Liver (tissue), 8 donors: ENCODE measurements at regions not wholly inside any gene's neighbourhood (a gene's known extent, or its start where the extent isn't known, plus 50 kb on each side); places are given as distances from the start of the nearest gene placed in this dataset.

Source experiments
- DNase-seq: peaks from one replicate; pipeline ENCODE4 v3.0.0-alpha.2; 2017; ENCODE audit warnings: low spot score
- H3K27ac ChIP-seq, 2 donors: one replicate each; pipeline ENCODE4 v1.7.0; 2013; ENCODE audit warnings: inconsistent platforms in 2 of 2, low read length in 2 of 2, control low read depth in 1 of 2, low read depth in 1 of 2, mild to moderate bottlenecking in 1 of 2
- H3K27me3 ChIP-seq, 4 donors: one replicate each; pipeline versions ENCODE4 v1.6.1 to v1.7.0; 2013; ENCODE audit warnings: low read length in 3 of 4, inconsistent platforms in 1 of 4, mild to moderate bottlenecking in 1 of 4, moderate library complexity in 1 of 4; ENCODE audit not compliant: control insufficient read depth in 4 of 4, insufficient read depth in 4 of 4
- H3K36me3 ChIP-seq, 4 donors: one replicate each; pipeline versions ENCODE4 v1.6.1 to v1.7.0; 2013; ENCODE audit warnings: low read length in 3 of 4, mild to moderate bottlenecking in 3 of 4, low read depth in 1 of 4, moderate library complexity in 1 of 4; ENCODE audit not compliant: control insufficient read depth in 4 of 4, insufficient read depth in 3 of 4
- H3K4me1 ChIP-seq, 4 donors: one replicate each; pipeline versions ENCODE4 v1.6.1 to v1.7.0; 2013; ENCODE audit warnings: low read length in 3 of 4, mild to moderate bottlenecking in 3 of 4, moderate library complexity in 1 of 4; ENCODE audit not compliant: control insufficient read depth in 4 of 4, insufficient read depth in 4 of 4
- H3K4me3 ChIP-seq, 3 donors: one replicate each; pipeline versions ENCODE4 v1.6.1 to v1.7.0; 2013; ENCODE audit warnings: low read length in 3 of 3, control low read depth in 1 of 3, low read depth in 1 of 3, mild to moderate bottlenecking in 1 of 3
- H3K9ac ChIP-seq, 2 donors: one replicate each; pipeline ENCODE4 v1.7.0; 2013; ENCODE audit warnings: low read length in 2 of 2, mild to moderate bottlenecking in 2 of 2, moderate library complexity in 2 of 2, control low read depth in 1 of 2, low read depth in 1 of 2
- H3K9me3 ChIP-seq, 4 donors: one replicate each; pipeline versions ENCODE4 v1.6.1 to v1.7.0; 2013; ENCODE audit warnings: low read length in 3 of 4; ENCODE audit not compliant: control insufficient read depth in 4 of 4
- EGR1 ChIP-seq, 2 donors: IDR thresholded peaks; 2 replicates each; pipeline ENCODE4 v1.6.1; 2016 to 2018; ENCODE audit warnings: antibody characterized with exemption in 2 of 2, low read depth in 2 of 2
- FOXA1 ChIP-seq: IDR thresholded peaks from 2 replicates; pipeline ENCODE4 v1.6.1; 2016; ENCODE audit warnings: antibody characterized with exemption
- FOXA2 ChIP-seq: IDR thresholded peaks from 2 replicates; pipeline ENCODE4 v1.6.1; 2016; ENCODE audit warnings: antibody characterized with exemption
- GABPA ChIP-seq, 2 donors: IDR thresholded peaks in 1 of 2; conservative IDR thresholded peaks in 1 of 2; 2 replicates each; pipeline ENCODE4 v1.6.1; 2016; ENCODE audit warnings: antibody characterized with exemption in 2 of 2, mild to moderate bottlenecking in 1 of 2, moderate library complexity in 1 of 2
- HNF4G ChIP-seq: IDR thresholded peaks from 2 replicates; pipeline ENCODE4 v1.6.1; 2016; ENCODE audit warnings: antibody characterized with exemption
- JUND ChIP-seq, 2 donors: IDR thresholded peaks; 2 replicates each; pipeline ENCODE4 v1.6.1; 2016; ENCODE audit warnings: antibody characterized with exemption in 2 of 2
- NR2F2 ChIP-seq: IDR thresholded peaks from 2 replicates; pipeline ENCODE4 v1.6.1; 2016; ENCODE audit warnings: antibody characterized with exemption
- RAD21 ChIP-seq, 2 donors: IDR thresholded peaks; 2 replicates each; pipeline ENCODE4 v1.6.1; 2016; ENCODE audit warnings: antibody characterized with exemption in 2 of 2, mild to moderate bottlenecking in 2 of 2
- RXRA ChIP-seq, 2 donors: IDR thresholded peaks; 2 replicates each; pipeline ENCODE4 v1.6.1; 2017 to 2018; ENCODE audit warnings: antibody characterized with exemption in 2 of 2, mild to moderate bottlenecking in 1 of 2
- SP1 ChIP-seq: IDR thresholded peaks from 2 replicates; pipeline ENCODE4 v1.6.1; 2018; ENCODE audit warnings: antibody characterized with exemption, mild to moderate bottlenecking
- TAF1 ChIP-seq: conservative IDR thresholded peaks from 2 replicates; pipeline ENCODE4 v1.6.1; 2016; ENCODE audit warnings: antibody characterized with exemption, mild to moderate bottlenecking
- WGBS: extraction: QIAGEN DNeasy Blood & Tissue Kit; methylation state at CpG from one replicate; pipeline ENCODE4 v1.1.7; 2013; 5-methylcytosine and 5-hydroxymethylcytosine counted together
- TF ChIP-seq, protein P1 (sequence below): IDR thresholded peaks from 2 replicates; pipeline ENCODE4 v1.6.1; 2016; ENCODE audit warnings: antibody characterized with exemption, mild to moderate bottlenecking
- TF ChIP-seq, protein P2 (sequence below): IDR thresholded peaks from 2 replicates; pipeline ENCODE4 v1.6.1; 2016; ENCODE audit warnings: antibody characterized with exemption
- TF ChIP-seq, protein P3 (sequence below): IDR thresholded peaks from 2 replicates; pipeline ENCODE4 v1.6.1; 2016; ENCODE audit warnings: antibody characterized with exemption
- TF ChIP-seq, protein P4 (sequence below): fragments of 150-350 bp; IDR thresholded peaks from 2 replicates; pipeline ENCODE4 v1.5.1; 2017; ENCODE audit warnings: improper control_type of control experiment, low read depth, low read length; ENCODE audit not compliant: missing input control
- TF ChIP-seq, protein P5 (sequence below): IDR thresholded peaks from 2 replicates; pipeline ENCODE4 v1.6.1; 2016; ENCODE audit warnings: antibody characterized with exemption
- donor health status: healthy.
- donor health status: healthy.
- donor health status: healthy.
- donor health status: healthy.
- donor health status: healthy.

DNA sequence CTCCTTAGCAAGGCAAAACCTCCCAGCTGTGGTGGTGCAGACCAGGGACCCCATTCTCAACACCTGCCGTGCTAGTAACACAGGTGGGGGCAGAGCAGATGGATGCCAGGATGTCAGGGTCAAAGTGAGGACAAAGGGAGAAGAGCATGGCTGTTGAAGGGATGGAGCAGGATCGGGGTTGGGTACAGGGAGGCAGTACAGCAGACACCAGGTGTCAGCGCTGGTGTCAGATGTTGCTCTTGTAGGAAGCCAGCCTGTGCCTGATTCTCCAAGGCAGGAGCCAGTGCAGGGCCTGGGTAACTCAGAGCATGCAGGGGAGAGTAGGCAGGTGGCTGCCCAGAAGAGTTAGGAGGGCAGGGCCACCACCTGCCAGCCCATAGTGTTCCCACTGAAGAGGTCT, 222.1 kb upstream of the SPRED2 start:
- H3K4me1 ChIP-seq: no peaks in the 10 kb centered on the region
- no peak for TF ChIP-seq GABPA (IDR thresholded peaks at IDR 0.05 in 1 of 2, conservative IDR thresholded peaks at IDR 0.05 in 1 of 2)
- no peak for TF ChIP-seq SP1
- TF ChIP-seq TAF1: no peak
- no peak for TF ChIP-seq JUND (IDR thresholded peaks at IDR 0.05)
- TF ChIP-seq EGR1 (IDR thresholded peaks at IDR 0.05; ENCODE audit: low read depth in 2 of 2): no peak
- TF ChIP-seq RXRA (IDR thresholded peaks at IDR 0.05): no peak
- TF ChIP-seq, protein P1, sequence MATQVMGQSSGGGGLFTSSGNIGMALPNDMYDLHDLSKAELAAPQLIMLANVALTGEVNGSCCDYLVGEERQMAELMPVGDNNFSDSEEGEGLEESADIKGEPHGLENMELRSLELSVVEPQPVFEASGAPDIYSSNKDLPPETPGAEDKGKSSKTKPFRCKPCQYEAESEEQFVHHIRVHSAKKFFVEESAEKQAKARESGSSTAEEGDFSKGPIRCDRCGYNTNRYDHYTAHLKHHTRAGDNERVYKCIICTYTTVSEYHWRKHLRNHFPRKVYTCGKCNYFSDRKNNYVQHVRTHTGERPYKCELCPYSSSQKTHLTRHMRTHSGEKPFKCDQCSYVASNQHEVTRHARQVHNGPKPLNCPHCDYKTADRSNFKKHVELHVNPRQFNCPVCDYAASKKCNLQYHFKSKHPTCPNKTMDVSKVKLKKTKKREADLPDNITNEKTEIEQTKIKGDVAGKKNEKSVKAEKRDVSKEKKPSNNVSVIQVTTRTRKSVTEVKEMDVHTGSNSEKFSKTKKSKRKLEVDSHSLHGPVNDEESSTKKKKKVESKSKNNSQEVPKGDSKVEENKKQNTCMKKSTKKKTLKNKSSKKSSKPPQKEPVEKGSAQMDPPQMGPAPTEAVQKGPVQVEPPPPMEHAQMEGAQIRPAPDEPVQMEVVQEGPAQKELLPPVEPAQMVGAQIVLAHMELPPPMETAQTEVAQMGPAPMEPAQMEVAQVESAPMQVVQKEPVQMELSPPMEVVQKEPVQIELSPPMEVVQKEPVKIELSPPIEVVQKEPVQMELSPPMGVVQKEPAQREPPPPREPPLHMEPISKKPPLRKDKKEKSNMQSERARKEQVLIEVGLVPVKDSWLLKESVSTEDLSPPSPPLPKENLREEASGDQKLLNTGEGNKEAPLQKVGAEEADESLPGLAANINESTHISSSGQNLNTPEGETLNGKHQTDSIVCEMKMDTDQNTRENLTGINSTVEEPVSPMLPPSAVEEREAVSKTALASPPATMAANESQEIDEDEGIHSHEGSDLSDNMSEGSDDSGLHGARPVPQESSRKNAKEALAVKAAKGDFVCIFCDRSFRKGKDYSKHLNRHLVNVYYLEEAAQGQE: no peak
- no peak for TF ChIP-seq NR2F2
- no peak for TF ChIP-seq FOXA2
- TF ChIP-seq HNF4G: no peak
- no peak for TF ChIP-seq FOXA1
- TF ChIP-seq, protein P2, sequence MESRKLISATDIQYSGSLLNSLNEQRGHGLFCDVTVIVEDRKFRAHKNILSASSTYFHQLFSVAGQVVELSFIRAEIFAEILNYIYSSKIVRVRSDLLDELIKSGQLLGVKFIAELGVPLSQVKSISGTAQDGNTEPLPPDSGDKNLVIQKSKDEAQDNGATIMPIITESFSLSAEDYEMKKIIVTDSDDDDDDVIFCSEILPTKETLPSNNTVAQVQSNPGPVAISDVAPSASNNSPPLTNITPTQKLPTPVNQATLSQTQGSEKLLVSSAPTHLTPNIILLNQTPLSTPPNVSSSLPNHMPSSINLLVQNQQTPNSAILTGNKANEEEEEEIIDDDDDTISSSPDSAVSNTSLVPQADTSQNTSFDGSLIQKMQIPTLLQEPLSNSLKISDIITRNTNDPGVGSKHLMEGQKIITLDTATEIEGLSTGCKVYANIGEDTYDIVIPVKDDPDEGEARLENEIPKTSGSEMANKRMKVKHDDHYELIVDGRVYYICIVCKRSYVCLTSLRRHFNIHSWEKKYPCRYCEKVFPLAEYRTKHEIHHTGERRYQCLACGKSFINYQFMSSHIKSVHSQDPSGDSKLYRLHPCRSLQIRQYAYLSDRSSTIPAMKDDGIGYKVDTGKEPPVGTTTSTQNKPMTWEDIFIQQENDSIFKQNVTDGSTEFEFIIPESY: no peak
- peaks cover 0 to 3% (median 0%) of the 10 kb centered on the region in 4 donors for H3K27me3 ChIP-seq
- WGBS: 89% methylated on average over 3 of the region's 3 CpGs
- no peaks in the 10 kb centered on the region for H3K9me3 ChIP-seq
- no peak overlapping the region for H3K4me3 ChIP-seq
- no peak overlapping the region for H3K9ac ChIP-seq
- DNase-seq: no peak
- H3K36me3 ChIP-seq: no peaks in the 10 kb centered on the region
- H3K27ac ChIP-seq: no peak overlapping the region

DNA sequence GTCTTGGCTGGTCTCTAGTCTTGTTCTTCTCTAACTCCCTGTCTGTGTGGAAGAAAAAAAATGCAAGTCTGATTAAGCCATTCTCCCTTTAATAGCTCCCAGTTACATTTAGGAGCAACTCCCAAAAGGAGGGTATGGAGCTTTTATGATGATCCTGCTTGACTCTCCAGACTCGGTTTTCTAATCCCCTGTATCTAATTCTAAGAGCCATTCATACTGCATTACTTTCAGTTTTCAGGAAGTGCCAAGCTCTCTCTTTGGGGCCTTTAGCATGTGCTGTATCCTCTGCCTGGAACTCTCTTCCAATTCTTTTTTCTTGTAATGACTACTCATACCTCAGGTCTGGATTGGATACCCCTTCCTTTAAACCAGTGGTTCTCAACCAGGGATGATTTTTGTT, 219.7 kb upstream of the SPRED2 start:
- DNase-seq: no peak
- no peak overlapping the region for H3K4me3 ChIP-seq
- TF ChIP-seq FOXA1: no peak
- no peak for TF ChIP-seq NR2F2
- TF ChIP-seq, protein P3, sequence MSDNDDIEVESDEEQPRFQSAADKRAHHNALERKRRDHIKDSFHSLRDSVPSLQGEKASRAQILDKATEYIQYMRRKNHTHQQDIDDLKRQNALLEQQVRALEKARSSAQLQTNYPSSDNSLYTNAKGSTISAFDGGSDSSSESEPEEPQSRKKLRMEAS: no peak
- TF ChIP-seq, protein P4, sequence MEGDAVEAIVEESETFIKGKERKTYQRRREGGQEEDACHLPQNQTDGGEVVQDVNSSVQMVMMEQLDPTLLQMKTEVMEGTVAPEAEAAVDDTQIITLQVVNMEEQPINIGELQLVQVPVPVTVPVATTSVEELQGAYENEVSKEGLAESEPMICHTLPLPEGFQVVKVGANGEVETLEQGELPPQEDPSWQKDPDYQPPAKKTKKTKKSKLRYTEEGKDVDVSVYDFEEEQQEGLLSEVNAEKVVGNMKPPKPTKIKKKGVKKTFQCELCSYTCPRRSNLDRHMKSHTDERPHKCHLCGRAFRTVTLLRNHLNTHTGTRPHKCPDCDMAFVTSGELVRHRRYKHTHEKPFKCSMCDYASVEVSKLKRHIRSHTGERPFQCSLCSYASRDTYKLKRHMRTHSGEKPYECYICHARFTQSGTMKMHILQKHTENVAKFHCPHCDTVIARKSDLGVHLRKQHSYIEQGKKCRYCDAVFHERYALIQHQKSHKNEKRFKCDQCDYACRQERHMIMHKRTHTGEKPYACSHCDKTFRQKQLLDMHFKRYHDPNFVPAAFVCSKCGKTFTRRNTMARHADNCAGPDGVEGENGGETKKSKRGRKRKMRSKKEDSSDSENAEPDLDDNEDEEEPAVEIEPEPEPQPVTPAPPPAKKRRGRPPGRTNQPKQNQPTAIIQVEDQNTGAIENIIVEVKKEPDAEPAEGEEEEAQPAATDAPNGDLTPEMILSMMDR: no peak
- TF ChIP-seq, protein P2: no peak
- TF ChIP-seq, protein P1: no peak
- TF ChIP-seq RAD21 (IDR thresholded peaks at IDR 0.05): no peak
- TF ChIP-seq HNF4G: no peak
- no peak for TF ChIP-seq FOXA2
- no peak for TF ChIP-seq SP1
- TF ChIP-seq, protein P5, sequence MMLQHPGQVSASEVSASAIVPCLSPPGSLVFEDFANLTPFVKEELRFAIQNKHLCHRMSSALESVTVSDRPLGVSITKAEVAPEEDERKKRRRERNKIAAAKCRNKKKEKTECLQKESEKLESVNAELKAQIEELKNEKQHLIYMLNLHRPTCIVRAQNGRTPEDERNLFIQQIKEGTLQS: no peak
- no peaks in the 10 kb centered on the region for H3K36me3 ChIP-seq
- no peaks in the 10 kb centered on the region for H3K27me3 ChIP-seq
- no peaks in the 10 kb centered on the region for H3K9me3 ChIP-seq
- WGBS: 82% methylated on average over 1 of the region's 1 CpG
- no peaks in the 10 kb centered on the region for H3K4me1 ChIP-seq
- H3K9ac ChIP-seq: no peak overlapping the region
- no peak overlapping the region for H3K27ac ChIP-seq
